MCF 10A (cell line): ENCODE measurements at regions not wholly inside any gene's neighbourhood (a gene's known extent, or its start where the extent isn't known, plus 50 kb on each side); places are given as distances from the start of the nearest gene placed in this dataset.

Experiments
- BruUV-seq: library from RNA; stranded (reverse); fragments of 400-500 nt; replicated peaks from 2 replicates; lab custom pipeline; 2021; lab: Mats Ljungman, UMichigan
- CTCF ChIA-PET: fragments of 300-600 bp; sonication (Branson Sonifier 250); formaldehyde crosslinking; extraction: SDS; loops from one replicate; lab custom pipeline; 2021; ENCODE audit warnings: antibody characterized with exemption, inconsistent platforms; lab: Yijun Ruan, JAX
- POLR2A ChIA-PET: fragments of 300-600, 350-650 bp; sonication (Branson Sonifier 250); formaldehyde crosslinking; extraction: SDS; loops from one replicate; lab custom pipeline; 2020; ENCODE audit warnings: antibody characterized with exemption, inconsistent platforms; lab: Yijun Ruan, JAX
- DNase-seq: peaks from one replicate; pipeline ENCODE4 v3.0.0-alpha.2; 2018; ENCODE audit not compliant: unreplicated experiment
- H3K27ac Mint-ChIP-seq: one replicate; pipeline ENCODE4 v1.8.0; 2022; ENCODE audit warnings: mild to moderate bottlenecking, low read depth, mixed read lengths; ENCODE audit not compliant: unreplicated experiment
- H3K27me3 Mint-ChIP-seq: one replicate; pipeline ENCODE4 v1.8.0; 2022; ENCODE audit warnings: mixed read lengths; ENCODE audit not compliant: insufficient read depth, unreplicated experiment
- H3K36me3 Mint-ChIP-seq: one replicate; pipeline ENCODE4 v1.8.0; 2022; ENCODE audit warnings: mild to moderate bottlenecking, moderate library complexity, mixed read lengths; ENCODE audit not compliant: insufficient read depth, unreplicated experiment
- H3K4me1 Mint-ChIP-seq: one replicate; pipeline ENCODE4 v1.8.0; 2022; ENCODE audit warnings: mixed read lengths; ENCODE audit not compliant: insufficient read depth, unreplicated experiment
- H3K4me3 Mint-ChIP-seq: one replicate; pipeline ENCODE4 v1.8.0; 2022; ENCODE audit warnings: mild to moderate bottlenecking, moderate library complexity, mixed read lengths; ENCODE audit not compliant: unreplicated experiment
- H3K9me3 Mint-ChIP-seq: one replicate; pipeline ENCODE4 v1.8.0; 2022; ENCODE audit warnings: mixed read lengths; ENCODE audit not compliant: unreplicated experiment
- intact Hi-C: fragments of 100-400 bp; cut with micrococcal nuclease; formaldehyde crosslinking; loops from 2 replicates; pipeline ENCODE4 v1.14.1; 2022
- TF ChIP-seq, protein P1 (sequence below): fragments of 200-600 bp; IDR thresholded peaks from one replicate; pipeline ENCODE4 v1.8.0; 2022; ENCODE audit warnings: antibody characterized with exemption, mild to moderate bottlenecking; ENCODE audit not compliant: unreplicated experiment

DNA sequence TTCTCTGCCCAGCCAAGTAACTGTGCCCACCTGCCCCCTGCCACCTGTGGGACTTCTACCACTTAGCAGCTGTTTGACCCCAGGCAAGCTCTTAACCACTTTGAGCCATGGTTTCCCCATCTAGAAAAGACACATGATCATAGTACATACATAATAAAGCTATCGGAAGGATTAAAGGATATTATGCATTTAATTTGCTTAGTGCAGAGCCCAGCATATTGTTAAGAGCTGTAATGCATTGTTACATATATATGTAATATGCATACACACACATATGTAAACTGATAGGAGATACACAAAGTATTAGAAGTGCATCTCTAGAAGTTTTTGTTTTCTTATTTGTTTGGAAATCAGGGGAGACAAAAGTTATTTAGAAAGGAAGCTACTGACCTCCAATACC, 83.5 kb upstream of the ZBTB40 start:
- DNase-seq: no peak
- Mint-ChIP-seq H3K4me1 (no peaks in the 10 kb centered on the region), H3K27ac (no peak overlapping the region), H3K4me3 (no peak overlapping the region), H3K9me3 (no peaks in the 10 kb centered on the region), H3K27me3 (peaks cover 86% of the 10 kb centered on the region), H3K36me3 (no peaks in the 10 kb centered on the region)
- intact Hi-C loops: no loop called here
- ChIA-PET CTCF (interaction anchor here (0.5 kb wide), 1 partner anchor 31 kb away, joined by 3 read pairs; no protein-coding TSS in a partner anchor), POLR2A (interaction anchor here (1.2 kb wide), 1 partner anchor 8 kb away, joined by 3 read pairs; no protein-coding TSS in a partner anchor)
- BruUV-seq: no TSS peak
- TF ChIP-seq, protein P1, sequence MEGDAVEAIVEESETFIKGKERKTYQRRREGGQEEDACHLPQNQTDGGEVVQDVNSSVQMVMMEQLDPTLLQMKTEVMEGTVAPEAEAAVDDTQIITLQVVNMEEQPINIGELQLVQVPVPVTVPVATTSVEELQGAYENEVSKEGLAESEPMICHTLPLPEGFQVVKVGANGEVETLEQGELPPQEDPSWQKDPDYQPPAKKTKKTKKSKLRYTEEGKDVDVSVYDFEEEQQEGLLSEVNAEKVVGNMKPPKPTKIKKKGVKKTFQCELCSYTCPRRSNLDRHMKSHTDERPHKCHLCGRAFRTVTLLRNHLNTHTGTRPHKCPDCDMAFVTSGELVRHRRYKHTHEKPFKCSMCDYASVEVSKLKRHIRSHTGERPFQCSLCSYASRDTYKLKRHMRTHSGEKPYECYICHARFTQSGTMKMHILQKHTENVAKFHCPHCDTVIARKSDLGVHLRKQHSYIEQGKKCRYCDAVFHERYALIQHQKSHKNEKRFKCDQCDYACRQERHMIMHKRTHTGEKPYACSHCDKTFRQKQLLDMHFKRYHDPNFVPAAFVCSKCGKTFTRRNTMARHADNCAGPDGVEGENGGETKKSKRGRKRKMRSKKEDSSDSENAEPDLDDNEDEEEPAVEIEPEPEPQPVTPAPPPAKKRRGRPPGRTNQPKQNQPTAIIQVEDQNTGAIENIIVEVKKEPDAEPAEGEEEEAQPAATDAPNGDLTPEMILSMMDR: no peak

DNA sequence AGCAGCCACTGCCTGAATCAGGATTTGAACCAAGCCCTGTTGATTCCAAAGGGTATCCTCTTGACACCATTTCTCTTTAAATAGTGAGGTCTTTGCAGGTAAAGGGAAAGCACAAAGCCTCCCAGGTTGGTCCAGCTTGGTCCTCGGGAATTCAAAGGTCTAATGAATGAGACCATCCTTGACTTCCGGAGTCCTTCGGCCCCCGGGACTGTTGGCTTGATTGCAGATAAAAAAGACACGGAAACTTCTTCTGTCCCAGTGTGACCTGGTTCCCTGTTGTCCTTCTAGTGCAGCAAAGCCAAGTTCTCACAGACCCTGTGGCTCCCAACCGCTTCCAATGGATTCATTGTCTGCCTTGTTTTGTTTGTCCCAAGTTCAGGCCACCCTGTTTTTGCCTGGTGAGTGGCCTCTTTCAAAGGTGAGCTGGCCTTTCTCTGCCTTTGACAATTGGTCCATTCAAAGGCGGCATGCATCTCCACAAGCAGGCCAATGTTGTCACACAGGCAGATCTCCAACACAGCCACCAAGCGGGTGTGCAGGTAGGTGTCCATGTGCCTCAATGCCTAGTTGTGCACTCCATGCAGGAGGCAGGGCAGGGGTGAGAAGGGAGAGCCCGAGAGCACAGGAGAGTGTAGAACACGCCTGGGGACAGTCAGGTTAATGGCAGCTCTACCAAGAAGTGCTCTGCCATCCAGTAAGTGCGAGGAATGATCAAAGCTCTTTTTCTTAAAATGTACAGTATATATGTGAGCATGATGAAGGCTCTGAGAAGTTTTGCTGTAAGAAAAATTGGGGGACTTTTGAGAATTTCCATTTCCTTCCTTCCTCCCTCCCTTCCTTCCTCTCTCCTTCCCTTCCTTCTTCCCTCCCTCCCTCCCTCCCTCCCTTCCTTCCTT, 82.1 kb upstream of the ZBTB40 start:
- Mint-ChIP-seq H3K27ac (no peak overlapping the region), H3K4me1 (no peaks in the 10 kb centered on the region), H3K9me3 (no peaks in the 10 kb centered on the region), H3K36me3 (no peaks in the 10 kb centered on the region), H3K4me3 (no peak overlapping the region), H3K27me3 (peaks cover 74% of the 10 kb centered on the region)
- ChIA-PET CTCF (interaction anchor here (0.6 kb wide), 1 partner anchor 39 kb away, joined by 7 read pairs; no protein-coding TSS in a partner anchor), POLR2A (interaction anchor here (0.7 to 1.2 kb wide), 2 partner anchors 9 to 208 kb away, joined by 3 read pairs; no protein-coding TSS in a partner anchor)
- intact Hi-C loops: no loop called here
- DNase-seq: no peak
- no TSS peak for BruUV-seq
- TF ChIP-seq, protein P1: no peak

DNA sequence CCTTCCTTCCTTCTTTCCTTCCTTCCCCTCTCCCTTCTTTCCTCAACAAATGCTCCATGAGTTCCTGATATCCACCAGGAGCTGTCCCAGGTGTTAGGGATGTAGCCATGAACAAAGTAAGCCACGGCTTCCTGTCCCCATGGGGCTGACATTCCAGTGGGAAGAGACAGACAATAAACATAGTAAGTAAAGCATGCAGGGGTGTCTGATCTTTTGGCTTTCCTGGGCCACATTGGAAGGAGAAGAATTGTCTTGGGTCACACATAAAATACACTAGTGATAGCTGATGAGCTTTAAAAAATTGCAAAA, 81.5 kb upstream of the ZBTB40 start:
- no peaks in the 10 kb centered on the region for H3K4me1 Mint-ChIP-seq
- CTCF ChIA-PET: interaction anchor here (0.6 kb wide), 1 partner anchor 40 kb away, joined by 7 read pairs; no protein-coding TSS in a partner anchor
- no peak overlapping the region for H3K27ac Mint-ChIP-seq
- BruUV-seq: no TSS peak
- DNase-seq: no peak
- H3K27me3 Mint-ChIP-seq: peaks cover 69% of the 10 kb centered on the region
- intact Hi-C loops: no loop called here
- no peaks in the 10 kb centered on the region for H3K9me3 Mint-ChIP-seq
- H3K36me3 Mint-ChIP-seq: no peaks in the 10 kb centered on the region
- H3K4me3 Mint-ChIP-seq: no peak overlapping the region
- POLR2A ChIA-PET: no interaction called here
- TF ChIP-seq, protein P1: no peak

DNA sequence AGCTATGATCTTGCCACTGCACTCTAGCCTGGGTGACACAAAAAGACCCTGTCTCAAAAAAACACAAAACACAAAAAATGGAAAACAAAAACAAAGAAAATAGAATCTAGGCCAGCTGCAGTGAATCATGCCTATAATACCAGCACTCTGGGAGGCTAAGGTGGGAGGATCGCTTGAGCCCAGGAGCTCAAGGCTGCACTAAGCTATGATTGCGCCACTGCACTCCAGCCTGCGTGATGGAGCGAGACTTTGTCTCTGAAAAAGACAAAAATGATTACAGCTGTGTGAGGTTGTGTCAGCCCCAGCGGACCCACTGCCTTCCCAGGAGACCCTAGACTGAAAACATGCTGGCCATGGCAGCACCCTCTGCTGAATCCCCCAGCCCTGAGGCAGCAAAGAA, 80.2 kb upstream of the ZBTB40 start:
- peaks cover 56% of the 10 kb centered on the region for H3K27me3 Mint-ChIP-seq
- no peaks in the 10 kb centered on the region for H3K4me1 Mint-ChIP-seq
- no peaks in the 10 kb centered on the region for H3K9me3 Mint-ChIP-seq
- intact Hi-C loops: no loop called here
- ChIA-PET POLR2A (interaction anchor here (0.6 kb wide), 1 partner anchor 8 kb away, joined by 3 read pairs; no protein-coding TSS in a partner anchor), CTCF (interaction anchor here (0.8 kb wide), 1 partner anchor 12 kb away, joined by 3 read pairs; no protein-coding TSS in a partner anchor)
- H3K36me3 Mint-ChIP-seq: no peaks in the 10 kb centered on the region
- no peak overlapping the region for H3K27ac Mint-ChIP-seq
- no peak for DNase-seq
- no peak overlapping the region for H3K4me3 Mint-ChIP-seq
- TF ChIP-seq, protein P1: no peak
- no TSS peak for BruUV-seq
